Esophagus squamous epithelium (tissue), 4 donors: ENCODE measurements at regions not wholly inside any gene's neighbourhood (a gene's known extent, or its start where the extent isn't known, plus 50 kb on each side); places are given as distances from the start of the nearest gene placed in this dataset.

Source experiments
- POLR2A ChIP-seq, 4 donors: fragments of 450-650 bp; IDR thresholded peaks; one replicate each; pipeline ENCODE4 v1.6.1; 2017; ENCODE audit warnings: antibody characterized with exemption in 4 of 4, mild to moderate bottlenecking in 4 of 4, moderate library complexity in 3 of 4
- TF ChIP-seq, protein P1 (sequence below), 6 experiments: fragments of 450-650 bp in 4 of 6; fragments of 200-600 bp in 2 of 6; sonication (generic) in 2 of 6; IDR thresholded peaks; one replicate each; pipeline ENCODE4 v1.5.1; 2016 to 2019; ENCODE audit warnings: antibody characterized with exemption in 6 of 6, mild to moderate bottlenecking in 4 of 6, moderate library complexity in 4 of 6

- TF ChIP-seq, protein P1, sequence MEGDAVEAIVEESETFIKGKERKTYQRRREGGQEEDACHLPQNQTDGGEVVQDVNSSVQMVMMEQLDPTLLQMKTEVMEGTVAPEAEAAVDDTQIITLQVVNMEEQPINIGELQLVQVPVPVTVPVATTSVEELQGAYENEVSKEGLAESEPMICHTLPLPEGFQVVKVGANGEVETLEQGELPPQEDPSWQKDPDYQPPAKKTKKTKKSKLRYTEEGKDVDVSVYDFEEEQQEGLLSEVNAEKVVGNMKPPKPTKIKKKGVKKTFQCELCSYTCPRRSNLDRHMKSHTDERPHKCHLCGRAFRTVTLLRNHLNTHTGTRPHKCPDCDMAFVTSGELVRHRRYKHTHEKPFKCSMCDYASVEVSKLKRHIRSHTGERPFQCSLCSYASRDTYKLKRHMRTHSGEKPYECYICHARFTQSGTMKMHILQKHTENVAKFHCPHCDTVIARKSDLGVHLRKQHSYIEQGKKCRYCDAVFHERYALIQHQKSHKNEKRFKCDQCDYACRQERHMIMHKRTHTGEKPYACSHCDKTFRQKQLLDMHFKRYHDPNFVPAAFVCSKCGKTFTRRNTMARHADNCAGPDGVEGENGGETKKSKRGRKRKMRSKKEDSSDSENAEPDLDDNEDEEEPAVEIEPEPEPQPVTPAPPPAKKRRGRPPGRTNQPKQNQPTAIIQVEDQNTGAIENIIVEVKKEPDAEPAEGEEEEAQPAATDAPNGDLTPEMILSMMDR (IDR thresholded peaks at IDR 0.05) = no peak
- no peak for TF ChIP-seq POLR2A (IDR thresholded peaks at IDR 0.05)
These were observed 64.6 kb upstream of the SRSF6 start for GRCh38 chr20:43393052-43393451.
